Fibroblast of pulmonary artery (primary cell): ENCODE measurements at regions not wholly inside any gene's neighbourhood (a gene's known extent, or its start where the extent isn't known, plus 50 kb on each side); places are given as distances from the start of the nearest gene placed in this dataset.
"Not testable (repeated sequence)": the region's sequence is repeated elsewhere in the genome, so short reads cannot be mapped to it uniquely, and the experiment has no call there.

ENCODE experiments used
- DNase-seq: peaks from one replicate; pipeline ENCODE4 v3.0.0-alpha.2; 2010; ENCODE audit warnings: low read depth
- H3K4me3 ChIP-seq: replicated peaks from 2 replicates; pipeline ENCODE4 v1.5.1; 2011; ENCODE audit warnings: low read depth, mild to moderate bottlenecking, control low read depth, low read length, moderate library complexity
- CTCF ChIP-seq: IDR thresholded peaks from 2 replicates; pipeline ENCODE4 v1.5.1; 2011; ENCODE audit warnings: mild to moderate bottlenecking, control low read depth, low read length, inconsistent platforms; ENCODE audit errors: missing control alignments

GRCh38 chr2:44087714-44088092 is 81.0 kb upstream of the PPM1B start:
- H3K4me3 ChIP-seq: peak overlapping the region; percentile 47
- no peak for TF ChIP-seq CTCF

GRCh38 chr2:44092519-44092918 is 76.2 kb upstream of the PPM1B start:
- DNase-seq, H3K4me3 ChIP-seq: not testable (repeated sequence)

More at GRCh38 chr2:44087714-44088092, 81.0 kb upstream of the PPM1B start:
- DNase-seq: no peak

GRCh38 chr2:44093970-44094369 is 74.7 kb upstream of the PPM1B start:
- H3K4me3 ChIP-seq: no peak overlapping the region
- DNase-seq: no peak
- no peak for TF ChIP-seq CTCF

GRCh38 chr2:44097322-44097907 is 71.3 kb upstream of the PPM1B start:
- no peak overlapping the region for H3K4me3 ChIP-seq
- TF ChIP-seq CTCF: no peak
- no peak for DNase-seq

DNA sequence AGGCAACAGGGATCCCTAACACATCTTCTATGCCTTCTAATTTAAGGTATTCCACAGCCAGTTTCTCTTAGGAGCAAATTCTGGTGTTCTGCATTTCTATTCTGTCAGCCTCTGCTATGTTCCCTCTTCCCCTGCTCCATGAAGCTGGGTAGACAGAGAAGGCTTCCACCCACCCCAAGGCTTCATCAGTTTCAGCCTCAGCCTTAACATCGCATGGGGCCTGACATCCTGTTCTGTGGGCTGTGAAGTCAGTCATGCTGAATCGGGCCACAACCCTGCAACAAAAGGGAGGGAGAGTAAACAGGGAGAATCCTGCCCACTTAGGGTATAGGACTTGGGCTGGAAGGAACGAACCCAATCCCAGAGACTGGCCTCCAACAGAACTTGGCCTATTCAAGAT is 70.6 kb upstream of the PPM1B start:
- DNase-seq: no peak
- TF ChIP-seq CTCF: no peak
- H3K4me3 ChIP-seq: no peak overlapping the region

- H3K4me3 ChIP-seq: no peak overlapping the region
- TF ChIP-seq CTCF: no peak
- no peak for DNase-seq
Observed at GRCh38 chr2:44098891-44099290, 69.8 kb upstream of the PPM1B start.

DNA sequence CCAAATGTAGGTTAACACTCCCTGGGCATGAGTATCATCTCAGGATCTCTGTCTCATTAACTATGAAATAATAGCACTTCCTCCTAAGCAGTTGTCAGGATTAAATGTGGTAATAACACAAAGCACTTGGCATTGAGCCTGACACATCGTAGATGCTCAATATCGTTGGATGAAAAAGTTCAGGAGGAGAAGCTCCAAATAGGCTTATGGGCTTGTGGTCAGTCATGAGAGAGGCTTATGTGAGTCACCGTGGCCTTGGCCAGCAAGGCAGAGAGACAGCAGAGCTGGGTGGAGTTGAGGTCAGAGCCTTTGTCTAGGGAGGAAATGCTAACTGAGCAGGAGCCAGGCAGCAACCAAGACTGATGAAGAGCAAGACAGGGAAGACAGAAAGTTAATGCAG is 68.3 kb upstream of the PPM1B start:
- TF ChIP-seq CTCF: no peak
- no peak overlapping the region for H3K4me3 ChIP-seq
- peak; percentile 96 for DNase-seq
